NB4 (cell line): ENCODE measurements at regions not wholly inside any gene's neighbourhood (a gene's known extent, or its start where the extent isn't known, plus 50 kb on each side); places are given as distances from the start of the nearest gene placed in this dataset.
"Not testable (repeated sequence)": the region's sequence is repeated elsewhere in the genome, so short reads cannot be mapped to it uniquely, and the experiment has no call there.

Source experiments
- DNase-seq: peaks from one replicate; pipeline ENCODE4 v3.0.0; 2010; ENCODE audit warnings: low read depth
- H3K4me3 ChIP-seq: one replicate; pipeline ENCODE4 v1.5.1; 2011; ENCODE audit warnings: mild to moderate bottlenecking, low read depth, low read length, moderate library complexity
- CTCF ChIP-seq: IDR thresholded peaks from one replicate; pipeline ENCODE4 v1.5.1; 2012; ENCODE audit warnings: low read depth, low read length
- MAX ChIP-seq: IDR thresholded peaks from 2 replicates; pipeline ENCODE4 v1.6.1; 2011; ENCODE audit warnings: low read depth, low read length
- MYC ChIP-seq: IDR thresholded peaks from 2 replicates; pipeline ENCODE4 v1.6.1; 2011; ENCODE audit warnings: low read depth, low read length
- POLR2A ChIP-seq: IDR thresholded peaks from 2 replicates; pipeline ENCODE4 v1.6.1; 2011; ENCODE audit warnings: mild to moderate bottlenecking; ENCODE audit not compliant: insufficient read length; ENCODE audit errors: extremely low read depth

GRCh38 chr4:24180586-24180985, 290.7 kb upstream of the PPARGC1A start:
- no peak overlapping the region for H3K4me3 ChIP-seq
- TF ChIP-seq POLR2A: no peak
- no peak for TF ChIP-seq MAX
- TF ChIP-seq CTCF: no peak
- no peak for TF ChIP-seq MYC
- no peak for DNase-seq

DNA sequence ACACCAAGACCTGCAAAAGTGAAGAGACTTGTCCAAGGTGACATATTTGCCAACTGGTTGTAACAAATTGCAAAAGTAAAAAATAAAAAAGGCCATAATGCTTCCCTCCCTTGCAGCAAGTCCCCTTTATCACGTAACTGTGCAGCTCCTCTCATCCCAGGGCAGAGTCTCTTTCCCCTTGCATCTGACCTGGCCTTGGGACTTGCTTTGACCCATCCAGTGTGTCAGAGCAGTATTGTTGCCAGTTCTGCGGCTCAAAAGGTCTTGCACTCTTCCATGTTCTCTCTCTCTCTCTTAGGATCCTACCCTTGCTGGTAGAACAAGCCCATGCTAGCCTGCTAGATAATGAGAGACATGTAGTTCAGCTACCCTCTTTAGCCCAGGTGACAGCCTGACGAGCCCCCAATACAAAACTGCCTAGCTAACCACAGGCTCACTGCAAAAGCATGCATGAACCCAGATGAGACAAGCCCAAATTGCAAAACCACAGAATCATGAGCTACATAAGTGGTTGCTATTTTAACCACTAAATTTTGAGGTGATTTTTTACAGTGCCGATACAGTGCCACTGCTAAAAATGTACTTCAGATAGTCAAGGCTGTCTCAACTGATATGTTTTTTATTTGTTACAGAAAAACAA, 289.5 kb upstream of the PPARGC1A start:
- no peak for TF ChIP-seq MYC
- TF ChIP-seq CTCF: no peak
- TF ChIP-seq MAX: no peak
- TF ChIP-seq POLR2A: no peak
- no peak overlapping the region for H3K4me3 ChIP-seq
- DNase-seq: no peak

DNA sequence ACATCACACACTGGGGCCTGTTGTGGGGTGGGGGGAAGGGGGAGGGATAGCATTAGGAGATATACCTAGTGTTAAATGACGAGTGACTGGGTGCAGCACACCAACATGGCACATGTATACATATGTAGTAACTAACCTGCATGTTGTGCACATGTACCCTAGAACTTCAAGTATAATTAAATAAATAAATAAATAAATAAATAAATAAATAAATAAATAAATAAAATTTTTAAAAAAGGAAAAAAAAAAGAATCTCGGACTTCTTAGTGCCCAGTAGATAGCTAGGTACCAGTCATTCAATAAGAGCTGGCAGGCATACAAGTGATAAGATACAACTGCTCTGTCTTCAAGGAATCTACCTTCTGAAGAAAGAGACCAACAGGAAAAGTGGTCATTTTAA, 287.6 kb upstream of the PPARGC1A start:
- DNase-seq, H3K4me3 ChIP-seq: not testable (repeated sequence)

GRCh38 chr4:24175707-24176106, 285.9 kb upstream of the PPARGC1A start:
- no peak for DNase-seq
- TF ChIP-seq MAX: no peak
- H3K4me3 ChIP-seq: no peak overlapping the region

DNA sequence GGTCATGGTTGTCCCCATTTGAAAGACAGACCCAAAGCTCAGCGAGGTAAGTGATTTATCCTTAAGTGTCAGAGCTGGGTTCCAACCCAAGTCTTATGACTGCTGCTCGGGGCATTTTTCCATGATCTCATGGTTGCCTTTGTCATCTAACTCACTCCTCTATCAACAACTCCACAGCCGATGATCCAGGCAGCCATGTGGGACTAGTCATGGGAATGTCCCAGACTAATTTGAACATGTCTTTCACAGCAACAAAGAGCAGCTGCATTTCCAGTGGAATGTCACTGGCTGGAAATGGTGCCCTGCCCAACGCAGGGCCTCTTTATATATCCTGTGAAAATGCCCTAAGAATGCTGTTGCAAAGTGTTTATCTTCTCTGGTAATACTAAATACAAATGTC, 284.8 kb upstream of the PPARGC1A start:
- TF ChIP-seq POLR2A (no peak), MAX (no peak), MYC (no peak)
- no peak overlapping the region for H3K4me3 ChIP-seq
- DNase-seq: no peak

DNA sequence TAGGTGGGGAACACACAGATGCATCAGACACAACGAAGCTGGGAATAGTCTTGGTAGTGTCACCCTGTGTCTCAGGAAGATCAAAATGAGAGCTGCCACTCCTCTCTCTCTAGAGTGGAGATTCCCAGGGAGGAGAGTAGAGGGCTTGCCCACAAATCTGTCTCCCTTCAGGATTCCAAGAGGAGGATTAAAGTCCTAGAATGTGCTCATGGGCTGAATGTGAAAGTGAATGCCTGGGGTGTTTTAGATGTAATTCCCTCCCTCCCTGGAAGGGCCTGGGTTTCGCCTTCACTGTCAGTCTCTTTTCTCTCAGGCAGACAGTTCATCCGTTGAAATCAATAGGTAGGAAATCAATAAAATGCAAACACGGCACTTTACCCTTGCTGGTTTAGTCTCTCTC, 282.6 kb upstream of the PPARGC1A start:
- no peak overlapping the region for H3K4me3 ChIP-seq
- TF ChIP-seq POLR2A: no peak
- TF ChIP-seq CTCF: no peak
- TF ChIP-seq MYC: no peak
- TF ChIP-seq MAX: no peak
- no peak for DNase-seq

GRCh38 chr4:24169956-24170355, 280.1 kb upstream of the PPARGC1A start:
- TF ChIP-seq MYC (no peak), POLR2A (no peak), CTCF (no peak), MAX (no peak)
- DNase-seq: no peak
- H3K4me3 ChIP-seq: no peak overlapping the region
